LNCaP clone FGC (cell line): ENCODE measurements at regions not wholly inside any gene's neighbourhood (a gene's known extent, or its start where the extent isn't known, plus 50 kb on each side); places are given as distances from the start of the nearest gene placed in this dataset.

Experiments
- DNase-seq: peaks from one replicate; pipeline ENCODE4 v3.0.0-alpha.2; 2011; ENCODE audit warnings: low read depth
- H3K4me3 ChIP-seq: 2 replicates; pipeline ENCODE4 v1.5.1; 2011; ENCODE audit warnings: mild to moderate bottlenecking, low read depth, low read length, control low read depth
- CTCF ChIP-seq: IDR thresholded peaks from 2 replicates; pipeline ENCODE4 v1.5.1; 2012; ENCODE audit warnings: mild to moderate bottlenecking; ENCODE audit not compliant: control insufficient read depth, insufficient read depth; ENCODE audit errors: extremely low read depth

- no peak for DNase-seq
- TF ChIP-seq CTCF = no peak
- H3K4me3 ChIP-seq = no peak overlapping the region
Observed at GRCh38 chr6:101249470-101249869, 144.0 kb upstream of the GRIK2 start.

- no peak for TF ChIP-seq CTCF
- DNase-seq = no peak
Observed at GRCh38 chr6:101257163-101257562, 136.3 kb upstream of the GRIK2 start.

GRCh38 chr6:101259505-101259904 lies 134.0 kb upstream of the GRIK2 start:
- no peak for TF ChIP-seq CTCF
- DNase-seq = no peak

More at GRCh38 chr6:101257163-101257562, 136.3 kb upstream of the GRIK2 start:
- H3K4me3 ChIP-seq = no peak overlapping the region

GRCh38 chr6:101263596-101263995 lies 129.9 kb upstream of the GRIK2 start:
- TF ChIP-seq CTCF = no peak
- no peak overlapping the region for H3K4me3 ChIP-seq
- no peak for DNase-seq

More at GRCh38 chr6:101259505-101259904, 134.0 kb upstream of the GRIK2 start:
- H3K4me3 ChIP-seq = no peak overlapping the region

GRCh38 chr6:101266063-101266462 lies 127.4 kb upstream of the GRIK2 start:
- no peak for TF ChIP-seq CTCF
- DNase-seq = no peak
- H3K4me3 ChIP-seq = no peak overlapping the region

- no peak for TF ChIP-seq CTCF
- H3K4me3 ChIP-seq = no peak overlapping the region
- no peak for DNase-seq
Observed at GRCh38 chr6:101268541-101268940, 125.0 kb upstream of the GRIK2 start.

- TF ChIP-seq CTCF = no peak
- no peak for DNase-seq
- no peak overlapping the region for H3K4me3 ChIP-seq
Observed at GRCh38 chr6:101275251-101275650, 118.3 kb upstream of the GRIK2 start.
